Sigmoid colon (tissue), 6 donors: ENCODE measurements at regions not wholly inside any gene's neighbourhood (a gene's known extent, or its start where the extent isn't known, plus 50 kb on each side); places are given as distances from the start of the nearest gene placed in this dataset.

Experiments used
- DNase-seq: peaks from one replicate; pipeline ENCODE4 v3.0.0-alpha.2; 2019
- H3K27ac ChIP-seq, 4 donors: fragments of 200-600 bp; sonication (generic); one replicate each; pipeline ENCODE4 v1.5.1; 2016 to 2019; ENCODE audit warnings: mild to moderate bottlenecking in 1 of 4
- H3K27me3 ChIP-seq, 3 donors: fragments of 200-600 bp; sonication (generic); one replicate each; pipeline ENCODE4 v1.5.1; 2019; ENCODE audit warnings: mild to moderate bottlenecking in 1 of 3
- H3K36me3 ChIP-seq, 4 donors: fragments of 200-600 bp; sonication (generic); one replicate each; pipeline ENCODE4 v1.5.1; 2016 to 2019
- H3K4me1 ChIP-seq, 4 donors: fragments of 200-600 bp; sonication (generic); one replicate each; pipeline ENCODE4 v1.5.1; 2017 to 2019
- H3K4me3 ChIP-seq, 4 donors: fragments of 200-600 bp; sonication (generic); one replicate each; pipeline ENCODE4 v1.5.1; 2017 to 2019; ENCODE audit warnings: mild to moderate bottlenecking in 2 of 4, moderate library complexity in 1 of 4
- H3K9me3 ChIP-seq, 4 donors: fragments of 200-600 bp in 3 of 4; sonication (generic) in 3 of 4; one replicate each; pipeline versions ENCODE4 v1.5.1 to v1.6.1; 2013 to 2019
- CTCF ChIP-seq, 4 experiments: fragments of 450-650 bp in 3 of 4; fragments of 200-600 bp in 1 of 4; IDR thresholded peaks; one replicate each; pipeline ENCODE4 v1.5.1; 2016 to 2019; ENCODE audit warnings: antibody characterized with exemption in 4 of 4, mild to moderate bottlenecking in 3 of 4, moderate library complexity in 2 of 4
- EP300 ChIP-seq, 4 donors: sonication (generic); formaldehyde crosslinking; IDR thresholded peaks; one replicate each; pipeline ENCODE4 v1.6.1; 2017; ENCODE audit warnings: antibody characterized with exemption in 4 of 4
- POLR2A ChIP-seq, 2 donors: fragments of 450-650 bp; IDR thresholded peaks; one replicate each; pipeline ENCODE4 v1.6.1; 2016; ENCODE audit warnings: antibody characterized with exemption in 2 of 2, mild to moderate bottlenecking in 2 of 2, moderate library complexity in 2 of 2
- POLR2AphosphoS5 ChIP-seq, 4 donors: sonication (generic); formaldehyde crosslinking; IDR thresholded peaks; one replicate each; pipeline ENCODE4 v1.6.1; 2017; ENCODE audit warnings: antibody characterized with exemption in 4 of 4
- WGBS, 2 donors: extraction: QIAGEN DNeasy Blood & Tissue Kit; methylation state at CpG; one replicate each; pipeline ENCODE4 v1.1.7; 2013; 5-methylcytosine and 5-hydroxymethylcytosine counted together
- intact Hi-C: fragments of 100-400 bp; cut with DNase I; formaldehyde crosslinking; loops from one replicate; pipeline ENCODE4 v1.15.1; 2023
- donor health status: healthy with polysubstance abuse.
- donor health status: healthy.

- intact Hi-C loops = no loop called here
- Histone ChIP-seq H3K27me3 (no peaks in the 10 kb centered on the region), H3K36me3 (no peaks in the 10 kb centered on the region), H3K4me1 (no peaks in the 10 kb centered on the region), H3K9me3 (no peaks in the 10 kb centered on the region), H3K4me3 (no peak overlapping the region), H3K27ac (no peak overlapping the region)
- no peak for TF ChIP-seq CTCF (IDR thresholded peaks at IDR 0.05)
- no peak for TF ChIP-seq POLR2AphosphoS5 (IDR thresholded peaks at IDR 0.05)
- no peak for TF ChIP-seq POLR2A (IDR thresholded peaks at IDR 0.05)
- no peak for TF ChIP-seq EP300 (IDR thresholded peaks at IDR 0.05)
- WGBS, 2 donors = 63 to 78% methylated on average over 2 of the region's 2 CpGs
- no peak for DNase-seq
Observed at GRCh38 chr2:21640046-21640445, 516.3 kb downstream of the TDRD15 start.

GRCh38 chr2:21642647-21643046 is 518.9 kb downstream of the TDRD15 start:
- WGBS, 2 donors = 69 to 76% methylated on average over 6 of the region's 6 CpGs
- Histone ChIP-seq H3K36me3 (no peaks in the 10 kb centered on the region), H3K27me3 (no peaks in the 10 kb centered on the region), H3K4me3 (no peak overlapping the region), H3K4me1 (no peaks in the 10 kb centered on the region), H3K9me3 (no peaks in the 10 kb centered on the region), H3K27ac (no peak overlapping the region)
- intact Hi-C loops = no loop called here
- TF ChIP-seq EP300 (IDR thresholded peaks at IDR 0.05) (no peak), POLR2AphosphoS5 (IDR thresholded peaks at IDR 0.05) (no peak), POLR2A (IDR thresholded peaks at IDR 0.05) (no peak), CTCF (IDR thresholded peaks at IDR 0.05) (no peak)
- no peak for DNase-seq

- no peaks in the 10 kb centered on the region for H3K27me3 ChIP-seq
- H3K27ac ChIP-seq = no peak overlapping the region
- intact Hi-C loops = no loop called here
- no peaks in the 10 kb centered on the region for H3K36me3 ChIP-seq
- WGBS, 2 donors = 63 to 79% methylated on average over 1 of the region's 1 CpG
- no peak for TF ChIP-seq EP300 (IDR thresholded peaks at IDR 0.05)
- TF ChIP-seq POLR2AphosphoS5 (IDR thresholded peaks at IDR 0.05) = no peak
- no peak for TF ChIP-seq CTCF (IDR thresholded peaks at IDR 0.05)
- TF ChIP-seq POLR2A (IDR thresholded peaks at IDR 0.05) = no peak
- no peak overlapping the region for H3K4me3 ChIP-seq
- no peak for DNase-seq
- H3K4me1 ChIP-seq = no peaks in the 10 kb centered on the region
- H3K9me3 ChIP-seq = no peaks in the 10 kb centered on the region
Observed at GRCh38 chr2:21643180-21643579, 519.4 kb downstream of the TDRD15 start.

- Histone ChIP-seq H3K4me3 (no peak overlapping the region), H3K4me1 (no peaks in the 10 kb centered on the region), H3K27ac (no peak overlapping the region), H3K36me3 (no peaks in the 10 kb centered on the region), H3K27me3 (no peaks in the 10 kb centered on the region), H3K9me3 (no peaks in the 10 kb centered on the region)
- DNase-seq = no peak
- TF ChIP-seq POLR2A (IDR thresholded peaks at IDR 0.05) (no peak), CTCF (IDR thresholded peaks at IDR 0.05) (no peak), POLR2AphosphoS5 (IDR thresholded peaks at IDR 0.05) (no peak), EP300 (IDR thresholded peaks at IDR 0.05) (no peak)
- 87 to 93% methylated on average over 1 of the region's 1 CpG for WGBS, 2 donors
- intact Hi-C loops = no loop called here
Observed at GRCh38 chr2:21644266-21644665, 520.5 kb downstream of the TDRD15 start.

- intact Hi-C loops = no loop called here
- TF ChIP-seq CTCF (IDR thresholded peaks at IDR 0.05) (no peak), EP300 (IDR thresholded peaks at IDR 0.05) (no peak), POLR2A (IDR thresholded peaks at IDR 0.05) (no peak), POLR2AphosphoS5 (IDR thresholded peaks at IDR 0.05) (no peak)
Observed at GRCh38 chr2:21646345-21646744, 522.6 kb downstream of the TDRD15 start.

More at GRCh38 chr2:21646345-21646744, 522.6 kb downstream of the TDRD15 start:
- Histone ChIP-seq H3K27ac (no peak overlapping the region), H3K36me3 (no peaks in the 10 kb centered on the region), H3K4me3 (no peak overlapping the region), H3K9me3 (no peaks in the 10 kb centered on the region), H3K27me3 (no peaks in the 10 kb centered on the region), H3K4me1 (peaks cover 0 to 8% (median 4%) of the 10 kb centered on the region in 4 donors)
- DNase-seq = no peak
- WGBS, 2 donors = 52 to 60% methylated on average over 5 of the region's 5 CpGs
